ENCODE measurements at regions not wholly inside any gene's neighbourhood (a gene's known extent, or its start where the extent isn't known, plus 50 kb on each side); places are given as distances from the start of the nearest gene placed in this dataset.

- no peak overlapping the region for H3K4me3 Mint-ChIP-seq
- no peak overlapping the region for H3K27ac Mint-ChIP-seq
- POLR2A ChIA-PET, result no interaction called here
- no peak overlapping the region for H3K4me3 ChIP-seq (ENCODE audit: control insufficient read depth in 1 of 2, extremely low read depth in 1 of 2, low read length in 1 of 2)
- no CpG with 5 or more reads among the region's 2 CpGs for WGBS (ENCODE audit: insufficient coverage)
- H3K27me3 Mint-ChIP-seq, result no peaks in the 10 kb centered on the region
- no peaks in the 10 kb centered on the region for H3K4me1 ChIP-seq (ENCODE audit: control insufficient read depth in 1 of 2, extremely low read depth in 1 of 2, insufficient read depth in 2 of 2, low read length in 2 of 2)
- H3K27ac ChIP-seq (ENCODE audit: low read length), result no peak overlapping the region
- ATAC-seq (replicated peaks in 1 of 4) (no peak), DNase-seq (no peak)
- H3K9me3 ChIP-seq, result no peaks in the 10 kb centered on the region
- H3K36me3 ChIP-seq (ENCODE audit: control insufficient read depth in 2 of 2, extremely low read depth in 1 of 2, insufficient read depth in 1 of 2, low read length in 1 of 2), result no peaks in the 10 kb centered on the region
- H3K36me3 Mint-ChIP-seq, result no peaks in the 10 kb centered on the region
- CTCF ChIA-PET, result no interaction called here
- no peaks in the 10 kb centered on the region for H3K4me1 Mint-ChIP-seq
- no peaks in the 10 kb centered on the region for H3K27me3 ChIP-seq (replicated peaks in 1 of 2; ENCODE audit: control insufficient read depth in 2 of 2, extremely low read depth in 1 of 2, insufficient read depth in 2 of 2, low read length in 1 of 2)
- H3K9me3 Mint-ChIP-seq, result peaks cover 0 to 4% (median 0%) of the 10 kb centered on the region in 3 donors
Measured at GRCh38 chrX:93985344-93986307, 311.6 kb downstream of the FAM133A start.
